ENCODE measurements at regions not wholly inside any gene's neighbourhood (a gene's known extent, or its start where the extent isn't known, plus 50 kb on each side); places are given as distances from the start of the nearest gene placed in this dataset.

DNA sequence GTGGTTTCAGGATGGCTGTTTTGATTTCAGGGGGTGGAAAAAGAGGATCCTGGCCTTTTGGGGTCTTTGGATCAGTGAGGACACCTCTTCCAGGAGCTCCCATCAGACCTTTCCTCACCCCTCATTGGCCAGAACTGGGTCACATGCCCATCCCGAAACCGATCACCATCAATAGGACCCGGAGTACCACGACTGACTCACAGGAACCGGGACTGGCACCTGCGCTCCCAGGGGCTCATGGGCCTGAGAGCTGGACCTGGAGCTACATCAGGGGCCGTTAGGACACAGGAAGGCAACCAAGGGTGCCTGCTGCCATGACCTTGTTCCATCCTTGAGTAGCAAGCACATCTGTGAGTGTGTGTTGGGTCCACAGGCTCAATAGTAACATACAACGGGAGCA lies 180.4 kb downstream of the BMP7 start:
- no peak overlapping the region for H3K4me3 ChIP-seq (ENCODE audit: low read length)

GRCh38 chr20:57087102-57087501 lies 179.3 kb downstream of the BMP7 start:
- Histone ChIP-seq H3K27me3 (ENCODE audit: low read depth, low read length) (peaks cover 18% of the 10 kb centered on the region; the same call in 1 of the 2 replicates), H3K36me3 (replicated peaks; ENCODE audit: low read depth, low read length) (no peaks in the 10 kb centered on the region), H3K4me1 (ENCODE audit: low read length) (peaks cover 3% of the 10 kb centered on the region; the same call in 1 of the 2 replicates), H3K4me2 (ENCODE audit: low read length) (no peak overlapping the region), H4K20me1 (ENCODE audit: insufficient read depth, low read length) (no peaks in the 10 kb centered on the region), H3K27ac (ENCODE audit: low read length) (no peak overlapping the region), H3K79me2 (ENCODE audit: low read length) (no peaks in the 10 kb centered on the region), H2AFZ (ENCODE audit: low read depth, low read length) (no peak overlapping the region), H3K4me3 (ENCODE audit: low read length) (no peak overlapping the region), H3K9ac (ENCODE audit: low read length) (no peak overlapping the region), H3K9me3 (ENCODE audit: insufficient read depth, low read length) (no peaks in the 10 kb centered on the region; the same call in 1 of the 2 replicates)
- TF ChIP-seq CTCF (IDR thresholded peaks at IDR 0.05; ENCODE audit: low read depth, low read length) (no peak), EZH2phosphoT487 (IDR thresholded peaks at IDR 0.05; ENCODE audit: low read depth) (no peak)

More for the DNA sequence above, 180.4 kb downstream of the BMP7 start:
- Histone ChIP-seq H3K36me3 (replicated peaks; ENCODE audit: low read depth, low read length) (no peaks in the 10 kb centered on the region), H3K79me2 (ENCODE audit: low read length) (no peaks in the 10 kb centered on the region), H3K27me3 (ENCODE audit: low read depth, low read length) (peaks cover 24% of the 10 kb centered on the region), H2AFZ (ENCODE audit: low read depth, low read length) (no peak overlapping the region), H3K9me3 (ENCODE audit: insufficient read depth, low read length) (no peaks in the 10 kb centered on the region; the same call in 1 of the 2 replicates), H3K4me1 (ENCODE audit: low read length) (peaks cover 3% of the 10 kb centered on the region; the same call in 1 of the 2 replicates), H3K27ac (ENCODE audit: low read length) (no peak overlapping the region), H3K9ac (ENCODE audit: low read length) (no peak overlapping the region), H3K4me2 (ENCODE audit: low read length) (no peak overlapping the region), H4K20me1 (ENCODE audit: insufficient read depth, low read length) (no peaks in the 10 kb centered on the region)
- TF ChIP-seq CTCF (IDR thresholded peaks at IDR 0.05; ENCODE audit: low read depth, low read length) = no peak
- no peak for TF ChIP-seq EZH2phosphoT487 (IDR thresholded peaks at IDR 0.05; ENCODE audit: low read depth)

- H3K36me3 ChIP-seq (replicated peaks; ENCODE audit: low read depth, low read length) = no peaks in the 10 kb centered on the region
- H4K20me1 ChIP-seq (ENCODE audit: insufficient read depth, low read length) = no peaks in the 10 kb centered on the region
- no peak overlapping the region for H3K9ac ChIP-seq (ENCODE audit: low read length)
- H3K79me2 ChIP-seq (ENCODE audit: low read length) = no peaks in the 10 kb centered on the region
- no peak overlapping the region for H3K4me2 ChIP-seq (ENCODE audit: low read length)
- no peaks in the 10 kb centered on the region; the same call in 1 of the 2 replicates for H3K9me3 ChIP-seq (ENCODE audit: insufficient read depth, low read length)
- TF ChIP-seq CTCF (IDR thresholded peaks at IDR 0.05; ENCODE audit: low read depth, low read length) (no peak), EZH2phosphoT487 (IDR thresholded peaks at IDR 0.05; ENCODE audit: low read depth) (no peak)
- H3K27ac ChIP-seq (ENCODE audit: low read length) = no peak overlapping the region
- peaks cover 17% of the 10 kb centered on the region; the same call in 1 of the 2 replicates for H3K27me3 ChIP-seq (ENCODE audit: low read depth, low read length)
- H3K4me3 ChIP-seq (ENCODE audit: low read length) = no peak overlapping the region
- H3K4me1 ChIP-seq (ENCODE audit: low read length) = peaks cover 6% of the 10 kb centered on the region; the same call in 1 of the 2 replicates
- no peak overlapping the region for H2AFZ ChIP-seq (ENCODE audit: low read depth, low read length)
Measured at GRCh38 chr20:57087705-57088104, 178.7 kb downstream of the BMP7 start.

GRCh38 chr20:57088436-57088835 lies 178.0 kb downstream of the BMP7 start:
- Histone ChIP-seq H3K36me3 (replicated peaks; ENCODE audit: low read depth, low read length) (no peaks in the 10 kb centered on the region), H3K27ac (ENCODE audit: low read length) (no peak overlapping the region), H3K79me2 (ENCODE audit: low read length) (no peaks in the 10 kb centered on the region), H3K4me1 (ENCODE audit: low read length) (peaks cover 6% of the 10 kb centered on the region; the same call in 1 of the 2 replicates), H2AFZ (ENCODE audit: low read depth, low read length) (no peak overlapping the region), H3K27me3 (ENCODE audit: low read depth, low read length) (peaks cover 13% of the 10 kb centered on the region; the same call in 1 of the 2 replicates), H3K9ac (ENCODE audit: low read length) (no peak overlapping the region), H3K4me3 (ENCODE audit: low read length) (no peak overlapping the region), H4K20me1 (ENCODE audit: insufficient read depth, low read length) (no peaks in the 10 kb centered on the region), H3K9me3 (ENCODE audit: insufficient read depth, low read length) (no peaks in the 10 kb centered on the region; the same call in 1 of the 2 replicates), H3K4me2 (ENCODE audit: low read length) (no peak overlapping the region)
- TF ChIP-seq EZH2phosphoT487 (IDR thresholded peaks at IDR 0.05; ENCODE audit: low read depth) = no peak
- no peak for TF ChIP-seq CTCF (IDR thresholded peaks at IDR 0.05; ENCODE audit: low read depth, low read length)
